GOT3 (cell line): ENCODE measurements at regions not wholly inside any gene's neighbourhood (a gene's known extent, or its start where the extent isn't known, plus 50 kb on each side); places are given as distances from the start of the nearest gene placed in this dataset.
"Not testable (repeated sequence)": the region's sequence is repeated elsewhere in the genome, so short reads cannot be mapped to it uniquely, and the experiment has no call there.

Experiments used
- DNase-seq: peaks from one replicate; lab custom pipeline; 2025; ENCODE audit warnings: mixed read lengths; lab: John Stamatoyannopoulos, UW

- DNase-seq = no peak
Measured at GRCh38 chr2:241958818-241959545, 89.5 kb downstream of the RTP5 start.

- no peak for DNase-seq
Measured at GRCh38 chr2:241959751-241960269, 90.3 kb downstream of the RTP5 start.

GRCh38 chr2:241961454-241961853 is 91.9 kb downstream of the RTP5 start:
- DNase-seq = no peak

- DNase-seq = no peak
Measured at GRCh38 chr2:241964133-241964532, 94.6 kb downstream of the RTP5 start.

DNA sequence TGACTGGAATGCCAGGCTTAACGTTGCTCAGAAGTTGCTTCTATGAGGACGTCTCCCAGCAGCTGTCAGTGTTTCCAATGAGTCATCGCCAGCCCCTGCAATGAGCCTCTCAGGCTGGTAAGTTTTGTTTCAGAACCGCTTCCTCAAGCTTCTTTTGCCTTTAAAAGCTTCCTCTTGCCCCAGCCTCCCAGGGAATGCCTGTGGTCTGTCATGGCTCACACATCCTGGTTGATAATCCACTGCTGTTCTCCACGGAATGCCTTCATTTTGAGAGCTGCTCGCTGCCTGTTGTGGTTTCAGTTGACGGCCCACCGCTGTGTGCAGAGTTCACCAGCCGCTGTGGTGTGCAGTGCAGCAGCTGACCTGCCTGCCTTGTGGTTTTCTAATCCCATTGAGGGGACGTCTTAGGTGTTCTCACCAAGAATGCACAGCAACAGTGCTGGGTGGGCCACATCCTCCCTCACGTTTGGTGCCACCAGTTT is 96.4 kb downstream of the RTP5 start:
- peak; percentile 29 for DNase-seq

GRCh38 chr2:241966647-241967466 is 97.3 kb downstream of the RTP5 start:
- DNase-seq = no peak

DNA sequence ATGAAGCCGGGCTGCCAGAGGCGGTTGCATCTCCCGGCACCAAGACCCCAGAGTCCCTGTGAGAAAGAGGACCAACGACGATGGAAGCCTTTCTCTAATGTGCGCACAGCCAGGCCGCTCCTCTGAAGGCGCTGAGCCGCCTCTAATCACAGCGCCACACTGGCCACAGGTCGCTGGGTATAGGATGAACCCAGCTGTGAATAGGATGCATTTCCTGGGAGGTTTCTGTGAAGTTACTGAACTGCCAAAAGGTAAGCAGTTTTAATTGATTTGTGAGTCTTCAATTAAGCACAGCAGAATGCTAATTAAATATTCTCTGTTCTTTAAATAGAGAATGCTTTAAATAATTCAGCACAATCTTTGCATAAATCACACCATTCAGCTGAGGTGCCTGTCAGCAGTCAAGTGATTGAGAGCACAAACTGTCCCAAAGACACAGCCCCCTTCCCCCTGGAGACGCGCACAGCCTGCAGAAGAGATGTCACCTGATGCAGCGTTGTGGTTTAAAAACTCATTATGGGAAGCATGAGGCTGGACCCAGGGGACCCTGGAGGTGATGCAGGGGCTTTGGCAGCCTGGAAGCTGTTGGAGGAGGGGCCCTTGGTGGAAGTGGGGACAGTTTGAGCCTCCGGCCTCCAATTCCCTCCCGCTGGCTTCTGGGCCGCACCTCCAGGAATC is 98.1 kb downstream of the RTP5 start:
- DNase-seq = no peak

- DNase-seq = no peak
Measured at GRCh38 chr2:241968417-241968816, 98.9 kb downstream of the RTP5 start.

GRCh38 chr2:241969182-241969581 is 99.7 kb downstream of the RTP5 start:
- DNase-seq = not testable (repeated sequence)

DNA sequence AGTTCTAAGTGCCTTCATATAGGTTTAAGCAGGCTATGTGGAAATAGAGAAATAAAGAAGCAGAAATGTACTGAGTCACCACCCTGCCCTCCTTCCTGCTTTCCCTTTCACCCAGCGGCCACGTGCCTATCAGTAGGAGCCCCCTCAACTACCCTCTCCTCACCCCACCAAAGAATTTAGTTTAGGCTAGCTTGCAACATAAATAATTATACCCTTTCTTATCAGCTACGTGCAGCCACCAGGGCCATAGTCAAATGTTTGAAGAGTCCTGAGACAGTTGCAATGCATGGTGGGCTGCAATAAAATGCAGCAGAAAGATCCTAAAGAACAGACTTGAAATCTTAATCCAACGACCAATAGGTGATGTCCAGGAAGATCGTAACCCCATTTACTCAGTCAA is 101.2 kb downstream of the RTP5 start:
- DNase-seq = no peak

GRCh38 chr2:241974096-241974495 is 104.6 kb downstream of the RTP5 start:
- DNase-seq = no peak

DNA sequence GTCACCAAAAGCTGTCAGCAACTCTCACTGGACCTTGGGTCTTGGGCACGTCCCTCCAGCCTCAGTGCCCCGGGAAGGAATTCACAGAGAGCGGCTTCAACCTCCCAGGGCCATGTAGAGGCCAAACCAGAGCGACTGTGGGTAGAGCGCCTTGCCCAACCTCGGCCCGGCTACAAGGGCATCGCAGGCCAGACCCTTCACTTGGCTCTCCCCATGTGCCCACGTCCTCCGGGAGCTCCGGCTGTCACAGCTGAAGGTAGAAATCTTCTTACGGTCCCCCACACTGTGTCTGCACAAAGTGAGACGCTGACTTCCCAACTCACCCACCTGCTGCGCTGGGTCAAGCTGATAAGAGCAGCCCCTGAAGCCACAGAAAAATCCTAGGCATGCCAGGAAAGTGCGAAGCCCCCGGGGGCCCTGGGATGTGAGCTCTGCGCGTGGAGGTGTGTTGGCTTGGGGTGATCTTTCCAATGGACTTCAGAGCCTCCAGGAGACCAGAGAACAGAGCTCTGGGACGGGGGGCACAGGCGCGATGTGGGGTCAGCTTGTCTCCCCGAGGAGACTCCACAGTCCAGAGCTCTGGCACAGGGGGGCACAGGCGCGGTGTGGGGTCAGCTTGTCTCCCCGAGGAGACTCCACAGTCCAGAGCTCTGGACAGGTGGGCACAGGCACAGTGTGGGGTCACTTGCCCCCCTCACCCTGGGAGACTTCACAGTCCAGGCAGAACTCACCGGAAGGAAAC is 105.5 kb downstream of the RTP5 start:
- no peak for DNase-seq

DNA sequence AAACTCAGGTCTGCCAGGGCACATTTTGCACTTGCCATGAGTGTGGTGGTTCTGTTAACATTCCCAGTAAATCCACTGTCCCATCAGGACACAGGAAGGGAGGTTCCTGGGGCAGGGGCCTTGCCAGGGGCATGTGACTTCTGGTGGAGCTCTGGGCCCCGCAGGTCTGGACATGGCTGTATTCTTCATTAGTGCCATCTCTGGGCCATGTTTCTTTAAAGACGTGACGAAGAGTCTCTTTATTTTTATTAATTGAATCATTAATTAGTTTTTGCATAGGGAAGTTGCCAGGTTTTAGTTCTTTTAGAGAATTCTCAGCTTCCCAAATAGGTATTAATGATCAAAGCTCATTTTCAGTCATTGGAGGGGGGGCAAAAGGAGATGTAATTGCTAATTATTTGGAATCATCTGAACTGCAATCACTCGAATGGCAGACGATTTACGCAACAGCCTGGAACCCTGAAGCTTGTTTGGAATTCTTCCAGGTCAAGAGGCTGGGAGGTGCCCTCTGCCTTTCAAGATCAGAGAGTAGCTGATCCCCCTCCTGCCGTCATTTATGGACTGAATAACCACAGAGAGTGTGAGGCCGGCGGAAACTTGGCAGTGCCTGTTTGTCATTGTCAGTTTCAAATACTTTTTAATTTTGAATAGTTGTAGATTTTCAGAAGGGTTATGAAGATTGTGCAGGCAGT is 106.2 kb downstream of the RTP5 start:
- DNase-seq = no peak

GRCh38 chr2:241976296-241976695 is 106.8 kb downstream of the RTP5 start:
- no peak for DNase-seq

DNA sequence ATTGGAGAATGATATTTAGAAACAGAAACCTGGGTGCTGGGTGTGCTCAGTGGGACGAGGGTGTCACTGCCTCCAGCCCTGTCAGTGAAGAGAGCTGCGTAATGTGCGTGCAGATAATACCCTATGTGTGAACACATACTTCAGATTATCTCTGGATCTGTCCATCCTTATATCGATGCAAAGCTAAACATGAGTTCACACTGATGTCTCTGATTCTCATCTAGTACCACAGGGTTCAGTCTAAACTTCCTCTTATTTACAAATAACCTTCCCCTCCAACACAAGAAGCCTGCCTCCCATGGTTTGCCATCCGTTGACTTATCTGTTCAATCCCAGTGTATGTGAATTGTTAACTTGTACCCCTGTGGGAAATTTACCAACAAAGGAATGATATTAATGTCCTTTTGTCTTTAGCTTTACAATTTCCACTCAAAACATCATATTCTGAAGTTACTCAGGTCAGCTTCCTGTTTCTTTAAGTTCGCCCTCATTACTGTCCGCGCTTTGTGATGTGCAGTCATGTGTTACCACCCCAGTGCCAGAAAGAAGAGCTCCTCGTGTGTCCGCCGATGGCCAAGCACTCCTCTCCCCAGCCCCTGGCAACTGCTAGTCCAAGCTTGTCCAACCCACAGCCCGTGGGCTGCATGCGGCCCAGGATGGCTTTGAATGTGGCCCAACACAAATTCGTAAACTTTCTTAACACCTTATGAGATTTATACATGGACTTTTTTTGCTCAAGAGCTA is 108.2 kb downstream of the RTP5 start:
- no peak for DNase-seq

DNA sequence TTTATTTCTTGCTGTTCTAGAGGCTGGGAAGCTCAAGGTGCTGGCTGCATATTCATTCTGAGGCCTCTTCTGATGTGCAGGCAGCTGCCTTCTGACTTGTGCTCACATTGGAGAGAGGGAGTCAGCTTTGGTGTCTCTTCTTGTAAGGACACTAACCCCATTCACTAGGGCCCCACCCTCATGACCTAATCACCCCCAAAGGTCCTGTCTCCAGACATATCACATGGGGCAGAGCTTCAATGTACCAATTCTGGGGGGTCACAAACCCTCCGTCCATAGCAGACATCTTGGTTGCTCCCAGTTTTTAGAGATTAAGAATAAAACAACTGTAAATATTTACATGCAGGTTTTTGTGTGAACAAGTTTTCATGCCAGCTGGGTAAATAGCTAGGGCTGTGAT is 109.1 kb downstream of the RTP5 start:
- no peak for DNase-seq

DNA sequence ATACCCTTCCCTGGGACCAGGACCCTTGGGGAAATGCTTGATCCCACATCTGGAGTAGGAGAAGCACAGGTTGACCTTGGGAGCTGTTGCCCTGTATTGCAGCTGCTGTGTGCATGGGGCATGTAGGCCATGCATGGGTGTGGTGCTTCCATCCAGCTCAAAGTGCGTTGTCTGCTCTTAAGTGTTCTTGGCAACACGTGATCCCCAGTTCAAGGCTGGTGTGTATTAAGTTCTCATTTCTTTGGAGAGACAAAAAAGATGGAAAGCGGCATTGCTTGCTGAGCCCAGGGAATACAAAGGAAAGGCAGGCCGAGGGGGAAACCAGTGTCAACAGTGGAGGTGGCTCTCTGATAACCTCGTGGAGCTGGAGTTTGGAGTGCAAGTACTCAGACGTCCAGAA is 110.7 kb downstream of the RTP5 start:
- no peak for DNase-seq

GRCh38 chr2:241981076-241981700 is 111.7 kb downstream of the RTP5 start:
- no peak for DNase-seq

DNA sequence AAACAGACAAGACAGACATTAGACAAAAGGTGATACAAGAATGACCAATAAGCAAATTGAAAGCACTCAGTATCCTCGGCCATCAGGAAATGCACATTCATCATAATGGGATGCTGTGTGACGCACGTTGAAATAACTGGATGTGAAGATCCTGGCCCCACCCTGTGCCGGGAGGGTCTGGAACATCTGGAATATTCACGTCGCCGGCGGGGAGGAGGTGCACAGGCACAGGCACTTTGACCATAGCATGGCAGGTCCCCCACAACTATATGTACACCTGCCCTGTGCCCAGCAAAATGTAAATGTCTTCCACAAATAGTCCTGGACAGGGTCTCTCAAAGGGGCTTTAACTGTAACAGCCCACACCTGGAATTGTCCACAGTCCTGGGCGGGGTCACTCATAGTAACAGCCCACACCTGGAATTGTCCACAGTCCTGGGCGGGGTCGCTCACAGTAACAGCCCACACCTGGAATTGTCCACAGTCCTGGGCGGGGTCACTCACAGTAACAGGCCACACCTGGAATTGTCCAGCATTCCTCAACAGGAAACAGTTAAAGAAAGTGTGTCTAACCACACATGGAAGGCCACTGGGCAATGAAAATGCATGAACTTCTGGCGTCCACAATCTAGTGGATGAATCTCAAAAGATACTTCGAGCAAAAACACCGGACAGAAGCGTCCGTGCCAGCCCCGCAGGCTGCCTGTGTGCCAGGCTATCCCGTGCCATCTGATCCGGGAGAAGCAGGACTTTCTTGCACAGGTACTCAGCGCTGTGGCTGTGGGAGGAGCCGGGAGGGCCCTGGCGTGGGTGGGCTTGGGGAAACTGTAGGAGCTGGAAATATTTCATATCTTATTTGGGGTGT is 113.4 kb downstream of the RTP5 start:
- DNase-seq = no peak
